HG02588 (cell line): ENCODE measurements at regions not wholly inside any gene's neighbourhood (a gene's known extent, or its start where the extent isn't known, plus 50 kb on each side); places are given as distances from the start of the nearest gene placed in this dataset.
"Not testable (repeated sequence)": the region's sequence is repeated elsewhere in the genome, so short reads cannot be mapped to it uniquely, and the experiment has no call there.

Experiments used
- ATAC-seq: cut with Tn5 transposase; IDR thresholded peaks from one replicate; pipeline ENCODE4 v1.9.1; 2021; ENCODE audit warnings: mild to moderate bottlenecking, moderate library complexity; ENCODE audit not compliant: unreplicated experiment

DNA sequence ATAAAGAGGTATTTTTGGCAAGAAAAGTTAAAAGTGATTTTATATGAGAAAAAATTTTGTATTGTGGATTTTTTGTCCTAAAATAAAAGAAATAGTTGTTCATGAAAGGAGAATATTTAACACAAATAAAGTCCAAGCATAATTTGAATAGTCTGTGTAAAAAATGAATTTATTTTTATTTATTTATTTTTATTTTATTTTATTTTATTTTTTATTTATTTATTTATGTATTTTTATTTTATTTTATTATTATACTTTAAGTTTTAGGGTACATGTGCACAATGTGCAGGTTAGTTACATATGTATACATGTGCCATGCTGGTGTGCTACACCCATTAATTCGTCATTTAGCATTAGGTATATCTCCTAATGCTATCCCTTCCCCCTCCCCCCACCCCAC, 948.9 kb upstream of the ADGRB3 start:
- ATAC-seq: not testable (repeated sequence)

DNA sequence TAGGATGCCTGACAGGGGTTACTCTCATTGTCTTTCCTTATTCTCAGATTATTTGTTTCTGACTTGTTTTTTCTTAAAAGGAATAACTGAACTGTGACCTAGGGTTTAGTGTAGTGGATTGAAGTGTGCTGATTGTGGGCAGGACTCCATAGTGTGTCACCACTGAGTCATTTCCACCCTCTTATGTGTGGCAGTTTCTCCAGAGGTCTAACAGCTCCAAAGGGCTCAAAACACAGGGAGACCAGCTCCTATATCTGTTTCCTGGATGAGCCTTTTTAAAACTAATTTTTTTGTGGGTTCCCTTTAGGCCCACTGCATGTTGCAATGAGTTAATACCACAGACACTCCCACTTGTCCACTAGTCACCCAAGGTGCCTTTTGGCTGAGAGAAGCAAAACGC, 951.1 kb upstream of the ADGRB3 start:
- ATAC-seq: no peak

DNA sequence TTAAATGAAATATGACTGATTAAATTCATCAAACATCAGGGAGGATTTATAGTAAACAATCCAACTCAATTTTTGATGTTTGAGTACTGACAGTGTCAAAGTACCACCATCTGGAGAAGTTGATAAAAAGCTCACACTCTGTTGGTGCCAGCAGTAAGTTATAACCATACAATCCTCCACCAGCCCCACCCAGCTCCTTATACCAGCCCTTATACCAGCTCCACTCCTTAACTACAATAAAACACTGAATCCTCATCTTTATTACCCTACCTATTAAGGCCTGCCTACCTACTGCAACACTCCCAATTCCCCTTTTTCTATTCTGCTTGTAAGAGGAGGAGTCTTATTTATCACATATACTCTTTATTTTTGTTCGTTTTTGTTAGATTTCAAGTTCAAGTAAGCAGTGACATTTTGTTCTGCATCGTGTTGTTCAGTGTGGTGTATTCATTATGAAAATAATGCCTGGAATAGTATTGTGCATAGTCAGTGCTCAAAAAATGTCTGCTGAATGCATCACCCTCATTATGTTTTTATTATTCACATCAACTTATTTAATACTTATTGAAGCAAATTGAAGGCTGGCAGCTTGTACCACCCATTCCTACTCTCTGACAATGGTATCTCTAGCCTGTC, 954.7 kb upstream of the ADGRB3 start:
- ATAC-seq: no peak

DNA sequence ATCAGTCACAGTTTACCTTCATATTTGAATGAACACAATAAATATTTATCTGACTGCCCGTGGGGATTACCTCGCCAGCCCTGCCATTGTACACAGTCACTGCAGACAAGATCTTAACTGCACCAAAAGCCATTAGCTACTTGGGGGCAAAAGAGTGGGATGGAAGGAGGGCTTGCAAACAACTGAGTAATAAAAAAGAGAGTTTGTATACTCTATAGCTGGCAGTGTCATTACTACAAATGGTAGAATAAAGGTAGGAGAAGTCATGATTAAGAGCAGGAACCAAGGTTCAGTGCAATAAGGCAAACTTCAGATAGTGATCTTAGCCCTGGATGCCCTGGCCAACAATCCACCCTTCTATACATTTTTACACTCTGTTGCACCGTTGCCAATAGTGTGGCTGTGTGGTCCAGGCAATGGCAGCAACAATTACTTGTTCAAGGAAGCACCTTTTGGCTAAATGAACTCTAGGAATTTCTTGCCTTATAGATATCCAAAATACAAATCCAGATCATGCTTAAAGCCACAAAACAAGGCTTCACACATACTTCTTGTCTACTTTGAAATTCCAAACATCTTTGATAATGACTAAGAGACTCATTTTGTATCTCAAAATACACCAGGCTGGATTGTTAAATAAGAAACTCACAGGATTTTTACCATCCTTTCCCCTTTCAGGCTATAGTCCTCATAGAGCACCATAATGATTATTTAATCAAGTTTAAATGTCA, 955.4 kb upstream of the ADGRB3 start:
- no peak for ATAC-seq

- no peak for ATAC-seq
These were observed 958.2 kb upstream of the ADGRB3 start for GRCh38 chr6:67676892-67677291.

GRCh38 chr6:67667637-67668422, 967.3 kb upstream of the ADGRB3 start:
- no peak for ATAC-seq

DNA sequence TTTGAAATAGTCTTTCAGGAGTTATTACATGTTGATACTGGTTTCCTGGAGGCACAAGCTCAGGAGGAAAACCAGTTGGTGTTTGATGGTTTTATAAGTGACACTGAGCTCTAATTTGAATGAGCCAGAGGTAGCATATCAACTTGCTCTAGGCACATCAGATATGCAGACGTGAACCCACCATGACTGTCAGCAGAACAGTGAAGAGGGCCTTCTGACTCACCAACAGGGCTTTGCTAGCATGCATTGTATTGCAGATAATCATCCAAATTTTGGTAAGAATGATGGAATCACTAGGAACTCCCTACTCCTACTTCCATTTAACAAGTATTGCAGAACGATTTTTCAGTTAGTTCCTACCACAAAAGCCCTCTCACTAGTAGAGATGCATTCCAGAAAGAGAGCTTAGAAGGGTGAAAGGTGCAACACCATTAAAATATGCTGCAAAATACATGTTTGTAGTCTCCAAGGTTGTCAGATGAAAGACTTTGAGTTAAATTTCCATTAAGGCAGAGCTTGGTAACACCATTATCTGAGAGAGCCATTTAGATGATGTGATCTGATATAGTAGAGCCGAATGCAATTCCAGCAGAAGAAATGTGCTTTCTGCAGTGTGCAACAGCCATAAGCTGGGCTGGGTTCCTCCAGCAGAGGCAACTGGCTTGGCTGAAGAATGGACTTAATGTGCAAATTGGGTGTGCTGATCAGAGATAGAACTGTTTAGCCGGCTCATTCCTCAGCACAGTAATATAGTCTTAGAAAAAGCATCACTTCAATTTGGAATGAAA, 968.7 kb upstream of the ADGRB3 start:
- no peak for ATAC-seq

DNA sequence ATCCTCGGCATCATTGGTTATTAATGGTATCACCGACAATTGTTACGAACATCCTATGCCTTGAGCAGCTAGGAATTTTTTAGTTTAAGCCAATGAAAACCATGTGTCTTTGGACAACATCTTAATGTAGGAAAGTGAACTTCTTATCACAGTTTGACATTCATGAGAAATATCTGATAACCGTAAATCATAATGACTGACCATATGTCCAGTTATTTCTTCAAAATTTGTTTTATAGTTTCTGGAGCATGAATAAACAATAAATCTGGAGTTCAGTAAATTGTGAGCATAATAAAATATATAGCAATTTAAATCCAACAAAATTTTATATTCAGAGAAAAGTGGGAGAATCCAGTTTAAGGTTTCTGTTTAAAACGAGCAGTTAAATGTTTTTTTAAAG, 970.1 kb upstream of the ADGRB3 start:
- no peak for ATAC-seq

- no peak for ATAC-seq
These were observed 971.8 kb upstream of the ADGRB3 start for GRCh38 chr6:67663105-67663895.

- no peak for ATAC-seq
These were observed 981.5 kb upstream of the ADGRB3 start for GRCh38 chr6:67653561-67653960.

DNA sequence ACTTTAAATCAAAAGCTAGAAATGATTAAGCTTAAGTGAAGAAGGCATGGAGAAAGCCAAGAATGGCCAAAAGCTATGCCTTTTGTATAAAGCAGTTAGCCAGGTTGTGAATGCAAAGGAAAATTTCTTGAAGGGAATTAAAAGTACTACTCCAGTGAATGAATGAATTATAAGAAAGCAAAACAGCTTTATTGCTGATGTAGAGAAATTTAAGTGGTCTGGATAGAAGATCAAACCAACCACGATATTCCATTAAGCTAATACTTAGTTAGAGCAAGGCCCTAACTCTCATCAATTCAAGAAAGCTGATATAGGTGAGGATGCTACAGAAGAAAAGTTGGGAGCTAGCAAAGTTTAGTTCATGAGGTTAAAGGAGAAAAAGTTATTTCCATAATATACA, 988.5 kb upstream of the ADGRB3 start:
- ATAC-seq: no peak

- no peak for ATAC-seq
These were observed 991.8 kb upstream of the ADGRB3 start for GRCh38 chr6:67643281-67643680.

- no peak for ATAC-seq
These were observed 992.5 kb upstream of the ADGRB3 start for GRCh38 chr6:67642582-67642981.

GRCh38 chr6:67640484-67640883, 994.6 kb upstream of the ADGRB3 start:
- no peak for ATAC-seq

GRCh38 chr6:67639161-67639560, 995.9 kb upstream of the ADGRB3 start:
- ATAC-seq: no peak

- ATAC-seq: no peak
These were observed 1000.9 kb upstream of the ADGRB3 start for GRCh38 chr6:67634199-67634598.

DNA sequence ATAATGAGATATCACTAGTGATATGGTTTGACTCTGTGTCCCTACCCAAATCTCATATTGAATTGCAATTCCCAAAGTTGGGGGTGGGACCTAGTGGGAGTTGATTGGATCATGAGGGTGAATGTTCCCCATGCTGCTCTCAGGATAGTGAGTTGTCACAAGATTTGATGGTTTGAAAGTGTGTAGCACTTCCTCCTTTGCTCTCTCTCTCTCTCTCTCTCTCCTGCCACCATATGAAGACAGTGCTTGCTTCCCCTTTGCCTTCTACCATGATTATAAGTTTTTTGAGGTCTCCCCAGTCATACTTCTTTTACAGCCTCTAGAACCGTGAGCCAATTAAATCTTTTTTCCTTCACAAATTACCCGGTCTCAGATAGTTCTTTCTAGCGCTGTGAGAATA, 1002.0 kb upstream of the ADGRB3 start:
- no peak for ATAC-seq

GRCh38 chr6:67630146-67630545, 1004.9 kb upstream of the ADGRB3 start:
- no peak for ATAC-seq

DNA sequence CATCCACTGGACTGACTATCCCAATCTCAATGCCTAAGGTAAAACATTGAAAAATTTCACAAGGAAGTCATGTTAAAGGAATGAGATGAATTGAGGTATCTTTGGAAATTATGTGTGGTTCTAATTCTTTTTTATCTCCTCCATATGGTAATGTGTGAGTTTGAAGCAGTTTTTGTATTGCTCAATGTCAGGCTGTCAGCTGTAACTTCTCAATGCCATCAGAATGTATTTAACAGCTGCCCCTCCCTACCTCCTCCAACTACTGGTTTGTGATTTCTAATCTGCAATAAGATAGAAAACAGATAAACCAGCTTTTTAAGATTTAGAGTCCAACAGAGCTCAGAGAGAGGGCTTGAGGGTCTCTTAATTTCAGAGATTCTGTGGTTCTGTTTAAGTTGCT, 1005.8 kb upstream of the ADGRB3 start:
- ATAC-seq: no peak

DNA sequence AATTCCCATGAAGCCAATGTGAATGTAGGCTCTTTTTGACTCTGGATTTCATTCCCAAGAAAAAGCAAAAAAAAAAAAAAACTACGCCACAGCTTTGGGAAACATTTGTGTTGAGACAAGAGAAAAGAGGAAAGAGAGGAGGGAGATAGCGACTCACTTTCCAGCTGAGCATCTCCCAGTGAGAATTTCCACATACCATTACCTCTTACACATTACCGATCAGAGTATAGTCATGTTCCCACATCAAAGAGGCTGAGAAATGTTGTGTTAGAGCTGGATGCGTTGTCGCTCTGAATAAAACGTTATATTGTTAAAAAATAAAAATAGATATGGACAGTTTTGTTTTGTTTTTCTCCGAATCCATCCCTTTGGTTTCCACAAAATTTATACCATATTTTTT, 1019.3 kb upstream of the ADGRB3 start:
- no peak for ATAC-seq
